RWPE1 (cell line): ENCODE measurements at regions not wholly inside any gene's neighbourhood (a gene's known extent, or its start where the extent isn't known, plus 50 kb on each side); places are given as distances from the start of the nearest gene placed in this dataset.
A peak's percentile ranks its signal among the peaks of the same experiment; 100 is the strongest.

Source experiments
- CTCF ChIA-PET: fragments of 350-600 bp; sonication (Branson Sonifier 250); formaldehyde crosslinking; extraction: SDS; loops from one replicate; lab custom pipeline; 2021; lab: Yijun Ruan, JAX
- POLR2A ChIA-PET: fragments of 400-600 bp; formaldehyde crosslinking; extraction: SDS; loops from one replicate; lab custom pipeline; 2020; ENCODE audit warnings: antibody characterized with exemption; ENCODE audit not compliant: low non-redundant PET; lab: Yijun Ruan, JAX
- DNase-seq: peaks from one replicate; pipeline ENCODE4 v3.0.0; 2012; ENCODE audit warnings: low spot score
- H3K27ac ChIP-seq: fragments of 450-650 bp; 2 replicates; pipeline ENCODE4 v1.5.1; 2017
- CTCF ChIP-seq: fragments of 450-650 bp; conservative IDR thresholded peaks from 2 replicates; pipeline ENCODE4 v1.5.1; 2017; ENCODE audit warnings: low read depth, mild to moderate bottlenecking

DNA sequence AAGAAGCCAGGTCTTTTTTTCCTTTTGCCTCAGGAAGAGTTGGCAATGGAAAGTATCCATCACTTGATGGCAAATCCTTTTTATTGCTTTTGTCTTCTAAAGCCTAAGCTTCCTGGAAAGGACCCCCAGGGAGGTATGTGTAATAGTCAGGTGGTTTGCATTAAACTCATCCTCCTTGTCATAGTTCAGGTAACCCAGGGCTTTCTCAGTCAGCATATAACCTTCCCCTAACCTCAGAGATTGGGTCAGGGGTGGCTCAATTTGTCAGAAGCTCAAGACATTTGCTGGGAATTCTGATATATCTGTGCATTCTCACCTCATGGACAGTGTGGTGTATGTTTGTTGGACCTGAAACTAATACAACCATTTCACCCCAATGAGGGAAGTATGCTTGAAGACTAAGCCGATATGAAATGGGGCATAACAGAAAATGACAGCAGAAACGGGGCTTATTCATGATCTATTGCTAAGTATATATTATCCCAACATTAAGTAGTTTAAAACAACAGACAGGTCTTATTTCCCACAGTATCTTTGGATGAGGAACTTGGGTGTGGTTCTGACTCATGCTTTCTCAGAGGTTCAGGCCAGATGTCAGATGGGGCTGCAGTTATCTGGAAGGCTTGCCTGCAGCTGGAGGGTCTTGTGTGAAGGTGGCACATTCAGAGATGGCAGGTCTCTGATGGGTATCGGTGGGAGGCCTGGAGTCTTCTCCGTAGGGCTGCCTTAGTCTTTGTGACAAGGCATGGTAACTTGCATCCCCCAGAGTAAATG lies 135.8 kb upstream of the SPON1 start:
- DNase-seq, result peak; percentile 68
- H3K27ac ChIP-seq, result no peak overlapping the region
- TF ChIP-seq CTCF, result no peak
- CTCF ChIA-PET, result no interaction called here
- POLR2A ChIA-PET, result no interaction called here

- POLR2A ChIA-PET, result no interaction called here
- H3K27ac ChIP-seq, result no peak overlapping the region
- TF ChIP-seq CTCF, result no peak
- CTCF ChIA-PET, result no interaction called here
- no peak for DNase-seq
Measured at GRCh38 chr11:13831696-13832095, 130.8 kb upstream of the SPON1 start.

GRCh38 chr11:13834463-13834862 lies 128.1 kb upstream of the SPON1 start:
- DNase-seq, result no peak
- peak; percentile 18; the same call in 1 of the 2 replicates for TF ChIP-seq CTCF
- ChIA-PET POLR2A (no interaction called here), CTCF (interaction anchor here (0.5 to 1.3 kb wide), 2 partner anchors 39 to 370 kb away, joined by 3 read pairs; no protein-coding TSS in a partner anchor)
- H3K27ac ChIP-seq, result no peak overlapping the region

GRCh38 chr11:13836666-13837065 lies 125.9 kb upstream of the SPON1 start:
- TF ChIP-seq CTCF, result no peak
- CTCF ChIA-PET, result no interaction called here
- DNase-seq, result no peak
- no peak overlapping the region for H3K27ac ChIP-seq
- POLR2A ChIA-PET, result no interaction called here

GRCh38 chr11:13837286-13837685 lies 125.2 kb upstream of the SPON1 start:
- H3K27ac ChIP-seq, result no peak overlapping the region
- CTCF ChIA-PET, result interaction anchor here (0.7 kb wide), 1 partner anchor 15 kb away, joined by 3 read pairs; no protein-coding TSS in a partner anchor
- TF ChIP-seq CTCF, result no peak
- POLR2A ChIA-PET, result interaction anchor here (1.0 kb wide), 1 partner anchor 36 kb away, joined by 3 read pairs; no protein-coding TSS in a partner anchor
- DNase-seq, result peak; percentile 88

- ChIA-PET CTCF (no interaction called here), POLR2A (no interaction called here)
- no peak for TF ChIP-seq CTCF
- DNase-seq, result no peak
- no peak overlapping the region for H3K27ac ChIP-seq
Measured at GRCh38 chr11:13841393-13841792, 121.1 kb upstream of the SPON1 start.
